ENCODE measurements at regions not wholly inside any gene's neighbourhood (a gene's known extent, or its start where the extent isn't known, plus 50 kb on each side); places are given as distances from the start of the nearest gene placed in this dataset.

- no peak for TF ChIP-seq POLR2AphosphoS5 (IDR thresholded peaks at IDR 0.05)
- TF ChIP-seq CTCF (IDR thresholded peaks at IDR 0.05) = no peak
These were observed 890.6 kb downstream of the DNAJB9 start for GRCh38 chr7:109460296-109460695.
